GM12892 (cell line): ENCODE measurements at regions not wholly inside any gene's neighbourhood (a gene's known extent, or its start where the extent isn't known, plus 50 kb on each side); places are given as distances from the start of the nearest gene placed in this dataset.

Experiments used
- POLR2AphosphoS5 ChIP-seq: IDR thresholded peaks from 2 replicates; pipeline ENCODE4 v1.6.1; 2011; ENCODE audit warnings: low read depth, low read length, control low read depth
- TAF1 ChIP-seq: IDR thresholded peaks from 2 replicates; pipeline ENCODE4 v1.6.1; 2011; ENCODE audit warnings: low read depth, mild to moderate bottlenecking, control low read depth, low read length, borderline replicate concordance

DNA sequence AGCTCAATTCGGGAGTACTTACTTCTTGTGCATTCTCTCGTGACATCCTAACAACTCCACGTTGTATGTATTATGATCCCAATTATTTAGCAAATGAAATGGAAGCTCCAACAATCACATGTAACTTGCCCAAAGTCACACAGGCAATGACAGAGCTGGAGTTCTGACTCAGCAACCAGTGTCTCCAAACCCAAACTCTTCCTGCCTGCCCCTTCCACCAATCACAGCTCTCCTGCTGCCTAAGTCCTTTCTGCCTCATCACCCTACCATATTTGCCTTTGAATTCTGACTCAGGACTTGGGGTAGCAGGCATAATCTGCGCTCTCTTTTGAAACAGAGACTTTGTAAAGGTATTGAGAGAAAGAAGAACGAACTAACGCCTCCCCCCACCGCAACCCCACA, 245.2 kb upstream of the MAF start:
- TF ChIP-seq TAF1 (no peak), POLR2AphosphoS5 (no peak)
